ELR (cell line): ENCODE measurements at regions not wholly inside any gene's neighbourhood (a gene's known extent, or its start where the extent isn't known, plus 50 kb on each side); places are given as distances from the start of the nearest gene placed in this dataset.
A peak's percentile ranks its signal among the peaks of the same experiment; 100 is the strongest.

Source experiments
- DNase-seq: peaks from one replicate; pipeline ENCODE4 v3.0.0-alpha.2; 2015; ENCODE audit warnings: low read depth

DNA sequence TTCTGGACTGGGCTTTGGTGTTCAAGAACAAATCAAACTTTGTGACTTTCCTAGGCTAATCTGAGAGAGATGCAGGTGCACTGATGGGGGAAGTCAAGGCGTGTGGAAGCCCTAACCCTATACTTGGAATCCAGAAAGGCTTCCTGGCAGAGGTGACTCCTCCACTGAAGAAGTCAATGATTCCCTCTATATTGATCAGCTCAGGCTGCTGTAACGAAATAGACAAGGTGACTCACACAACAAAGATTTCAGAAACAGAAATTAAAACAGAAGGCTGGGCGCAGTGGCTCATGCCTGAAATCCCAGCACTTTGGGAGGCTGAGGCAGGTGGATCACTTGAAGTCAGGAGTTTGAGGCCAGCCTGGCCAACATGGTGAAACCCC lies 69.6 kb upstream of the GGTA1 start:
- peak; percentile 69 for DNase-seq

DNA sequence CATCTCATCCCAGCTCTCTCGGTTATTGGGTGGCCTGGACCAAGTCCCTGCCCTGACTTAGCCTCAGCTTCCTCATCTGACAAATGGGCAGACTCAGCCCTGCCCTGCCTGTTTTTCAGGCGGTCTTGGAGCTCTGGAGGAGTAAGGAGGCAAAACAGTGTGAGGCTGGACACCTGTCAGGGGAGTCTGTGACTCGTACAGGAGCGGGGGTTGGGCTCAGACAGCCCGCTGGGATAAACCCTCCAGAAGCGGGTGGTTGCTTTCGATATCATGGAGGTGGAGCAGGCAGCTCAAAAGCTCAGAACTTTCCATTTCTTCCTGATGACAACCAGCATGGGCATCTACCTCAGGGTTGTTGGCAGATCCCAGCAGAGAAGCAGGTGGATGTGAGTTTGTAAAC lies 72.9 kb upstream of the GGTA1 start:
- no peak for DNase-seq

DNA sequence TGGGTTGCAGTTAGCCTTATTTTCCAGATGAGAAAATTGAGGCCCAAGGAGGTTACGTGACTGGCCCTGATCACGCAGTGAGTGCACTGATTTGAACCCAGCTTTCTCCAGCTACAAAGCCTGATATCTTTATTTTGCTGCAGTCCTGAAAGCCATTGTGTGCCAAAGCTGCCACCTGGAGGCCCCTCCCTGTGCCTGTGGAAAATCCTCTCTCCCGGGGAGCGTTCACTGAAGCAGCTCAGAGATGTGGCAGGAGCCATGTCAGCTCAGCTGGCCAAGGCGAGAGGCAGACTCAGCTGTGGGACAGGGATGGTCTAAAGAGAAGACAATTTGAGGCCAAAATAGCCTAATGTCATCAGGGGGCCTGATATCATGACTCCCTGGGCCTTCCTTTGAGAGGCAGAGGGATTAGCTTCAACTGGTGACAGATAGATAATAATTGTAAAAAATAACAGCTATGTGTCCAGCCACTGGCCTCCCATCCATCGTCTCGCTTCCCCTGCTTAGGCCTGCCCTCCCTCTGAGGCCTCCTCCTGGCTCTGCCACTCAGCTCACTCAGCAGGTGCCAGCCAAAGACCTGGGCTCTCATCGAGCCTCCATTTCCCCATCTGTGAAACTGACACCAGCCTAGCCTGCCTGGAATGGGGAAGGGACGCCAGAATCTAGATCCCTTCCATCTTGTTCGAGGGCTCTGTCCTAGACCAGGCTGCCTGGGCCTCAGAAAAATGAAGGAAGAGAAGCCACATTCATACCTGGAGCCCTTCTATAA lies 74.3 kb upstream of the GGTA1 start:
- DNase-seq, result no peak

DNA sequence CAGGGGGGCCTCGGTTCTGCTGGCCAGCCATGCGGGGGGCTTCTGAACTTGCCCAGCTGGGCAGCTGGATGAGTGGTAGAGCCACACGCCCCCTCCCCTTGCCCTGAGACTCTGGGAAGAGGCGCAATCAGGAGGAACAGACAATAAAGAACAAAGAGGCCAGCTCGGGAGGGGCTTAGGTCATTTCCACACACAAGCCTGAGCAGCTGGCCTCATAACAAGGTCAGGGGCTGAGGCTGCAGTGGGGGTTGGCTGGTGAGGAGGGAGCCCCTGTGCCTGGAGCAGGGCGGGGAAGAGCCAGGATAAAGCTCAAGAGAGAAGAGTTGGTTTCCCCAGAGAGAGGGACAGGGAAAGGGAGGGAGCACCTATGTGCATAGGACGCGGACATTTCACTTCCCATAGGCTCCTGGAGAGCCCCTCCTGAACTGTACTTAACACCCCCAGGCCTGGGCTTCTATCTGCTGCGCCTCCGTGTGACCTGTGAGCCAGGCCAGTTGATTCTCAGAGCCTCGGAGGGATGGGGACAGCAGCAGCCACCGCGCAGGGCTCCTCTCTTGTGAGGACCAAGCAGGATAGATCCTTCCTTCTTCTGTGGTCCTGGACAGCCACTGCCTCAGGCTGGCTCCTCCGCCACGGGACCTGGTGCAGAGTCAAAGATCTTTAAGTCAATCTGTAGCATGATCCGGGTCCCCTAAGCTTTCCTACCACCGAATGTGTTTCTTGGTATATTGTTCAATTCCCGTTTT lies 75.3 kb upstream of the GGTA1 start:
- DNase-seq, result no peak

DNA sequence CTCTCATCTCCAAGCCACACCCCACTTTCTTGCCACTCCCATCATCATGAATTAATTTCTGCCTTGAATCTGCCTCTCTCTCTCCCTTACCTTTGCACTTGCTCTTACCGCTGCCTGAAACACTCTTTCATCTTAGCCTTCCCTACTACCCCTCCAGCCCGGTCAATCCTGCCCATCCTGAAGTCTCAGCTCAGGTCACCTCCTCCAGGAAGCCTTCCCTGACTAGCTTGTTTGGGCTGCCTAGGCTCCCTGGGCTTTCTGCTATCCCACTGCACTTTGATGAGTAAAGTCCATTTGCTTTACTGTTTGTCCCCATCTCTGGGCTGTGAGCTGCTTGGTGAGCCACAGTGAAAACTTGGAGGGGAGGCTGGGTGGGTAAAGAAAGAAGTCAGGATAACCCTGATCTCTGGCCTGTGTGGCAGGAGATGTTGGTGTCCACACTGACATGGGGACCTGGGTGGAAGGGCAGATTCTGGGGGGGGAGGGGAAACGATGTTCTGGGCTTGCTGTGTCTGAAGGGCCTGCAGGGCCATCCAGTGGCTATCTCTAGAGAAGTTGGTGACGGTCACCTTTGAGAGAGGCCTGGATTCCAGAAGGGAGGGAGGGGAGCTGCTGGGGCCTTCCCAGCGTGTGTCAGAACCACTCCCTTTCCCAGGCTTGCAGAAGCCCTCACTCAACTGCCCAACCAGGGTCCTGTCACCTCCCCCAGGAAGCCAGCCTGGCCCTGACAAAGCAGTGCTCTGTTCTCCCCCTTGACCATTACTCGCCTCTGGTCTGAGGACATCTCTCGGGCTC lies 75.0 kb upstream of the DAB2IP start:
- DNase-seq, result no peak

DNA sequence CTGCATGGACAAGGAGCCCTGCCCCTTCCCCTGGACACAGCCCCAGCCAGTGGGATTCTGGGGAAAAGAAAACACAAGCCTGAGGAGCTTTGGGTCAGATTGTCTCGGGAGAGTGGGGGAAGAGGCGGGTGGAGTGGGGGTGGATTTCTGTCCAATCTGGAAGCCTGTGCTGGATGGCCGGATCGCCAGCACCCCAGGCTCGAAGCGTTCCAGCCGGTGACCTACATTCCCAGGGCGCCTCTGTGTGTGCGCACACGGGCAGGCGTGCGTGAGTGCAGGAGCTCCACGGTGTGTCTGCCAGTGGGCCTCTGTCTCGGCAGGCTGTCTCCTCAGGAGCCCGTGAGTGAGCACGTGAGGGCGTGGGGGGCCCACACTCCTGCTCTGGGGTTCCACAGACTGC lies 74.3 kb upstream of the DAB2IP start:
- no peak for DNase-seq

DNA sequence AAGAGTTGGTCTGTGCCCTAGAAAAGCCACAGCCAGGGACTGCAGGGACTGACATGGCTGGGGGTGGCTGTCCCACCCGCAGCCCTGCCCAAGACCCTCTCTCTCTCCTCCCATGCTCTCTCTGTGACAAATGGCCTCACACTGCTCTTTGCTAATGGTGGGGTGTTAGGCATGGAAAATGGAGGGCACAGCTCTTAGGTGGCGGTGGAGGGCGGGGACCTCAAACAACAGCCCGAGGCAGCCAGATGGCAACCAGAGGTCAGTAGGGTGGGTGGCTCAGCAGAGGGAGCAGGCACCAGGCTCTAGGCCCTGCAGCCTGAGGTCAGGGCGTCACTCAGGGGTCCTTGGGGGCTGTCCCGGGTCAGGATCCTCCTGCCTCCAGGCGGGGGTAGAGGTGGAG lies 73.9 kb upstream of the DAB2IP start:
- no peak for DNase-seq

DNA sequence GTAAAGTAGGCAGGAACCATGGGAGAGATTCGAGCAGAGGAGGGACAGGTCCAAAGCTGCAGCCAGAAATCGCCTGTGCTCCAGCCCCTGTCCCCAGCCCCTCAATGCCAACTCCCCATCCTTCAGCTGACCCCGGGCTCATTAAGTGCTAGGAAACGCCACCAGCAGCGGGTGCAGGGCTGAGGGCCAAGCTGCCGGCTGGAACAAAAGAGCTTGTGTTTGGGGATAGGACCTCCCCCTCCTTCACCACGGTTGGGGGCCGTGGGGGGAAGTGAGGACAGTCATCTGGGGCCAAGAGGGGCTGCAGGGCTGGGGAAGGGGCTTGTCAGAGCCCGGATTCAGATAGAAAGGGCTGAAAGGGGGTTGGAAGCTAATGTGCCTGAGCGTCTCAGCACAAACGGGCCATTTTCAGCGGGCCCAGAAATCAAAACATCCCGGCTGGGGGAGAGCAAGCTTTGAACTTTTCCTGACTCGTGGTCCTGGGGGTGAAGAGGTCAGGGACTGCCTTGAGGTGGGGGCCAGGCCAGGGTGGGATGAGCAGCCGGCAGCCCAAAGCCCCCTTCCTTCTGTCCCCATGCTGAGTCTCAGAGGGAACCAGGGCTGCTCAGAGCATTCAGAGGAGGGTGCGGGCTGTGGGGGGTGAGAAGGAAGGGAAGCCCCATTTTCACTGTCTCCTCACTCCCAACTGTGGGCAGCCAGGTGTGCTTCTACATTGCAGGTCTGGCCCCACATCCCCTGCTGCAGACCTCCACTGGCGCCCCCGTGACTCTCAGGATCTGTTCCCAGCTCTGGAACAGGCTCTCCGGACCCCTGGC lies 69.4 kb upstream of the DAB2IP start:
- DNase-seq, result no peak

DNA sequence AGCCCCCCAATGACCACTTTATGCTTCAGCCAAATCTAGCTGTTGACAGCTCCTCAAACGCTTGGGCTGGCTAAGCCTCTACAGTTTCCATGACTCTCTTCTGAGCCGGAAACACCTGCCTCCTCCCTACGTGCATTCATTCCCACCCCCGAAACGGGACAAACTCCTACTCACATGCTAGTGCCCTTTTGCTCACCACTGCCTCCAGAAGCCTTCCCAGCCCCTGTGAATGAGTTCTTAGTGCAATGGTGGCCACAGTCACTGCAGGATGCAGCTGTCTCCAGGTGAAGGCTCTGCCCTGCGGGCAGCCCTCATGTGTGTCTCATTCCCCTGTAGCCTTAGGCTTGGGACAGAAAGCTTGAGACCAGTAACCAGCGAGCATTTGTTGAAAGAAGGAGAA lies 68.8 kb upstream of the DAB2IP start:
- DNase-seq, result no peak

DNA sequence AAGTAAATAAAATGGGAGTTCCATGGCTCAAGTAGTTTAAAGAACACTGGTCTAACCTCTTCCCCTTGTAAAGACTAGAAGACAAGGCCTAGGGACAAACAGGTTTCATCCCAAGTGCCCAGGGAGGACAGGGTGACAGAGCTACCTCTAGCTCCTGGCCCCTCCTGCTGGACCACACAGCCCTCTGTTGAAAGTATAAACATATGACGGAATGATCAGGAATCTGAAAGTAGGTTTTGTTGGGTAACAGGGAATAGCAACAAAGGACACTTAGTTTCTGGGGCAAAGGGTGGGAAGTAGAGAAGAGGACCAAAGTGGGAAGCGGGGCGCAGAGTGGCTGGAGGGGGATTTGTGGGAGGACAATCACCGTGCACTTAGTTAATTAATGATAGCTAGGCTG lies 67.0 kb upstream of the DAB2IP start:
- no peak for DNase-seq

DNA sequence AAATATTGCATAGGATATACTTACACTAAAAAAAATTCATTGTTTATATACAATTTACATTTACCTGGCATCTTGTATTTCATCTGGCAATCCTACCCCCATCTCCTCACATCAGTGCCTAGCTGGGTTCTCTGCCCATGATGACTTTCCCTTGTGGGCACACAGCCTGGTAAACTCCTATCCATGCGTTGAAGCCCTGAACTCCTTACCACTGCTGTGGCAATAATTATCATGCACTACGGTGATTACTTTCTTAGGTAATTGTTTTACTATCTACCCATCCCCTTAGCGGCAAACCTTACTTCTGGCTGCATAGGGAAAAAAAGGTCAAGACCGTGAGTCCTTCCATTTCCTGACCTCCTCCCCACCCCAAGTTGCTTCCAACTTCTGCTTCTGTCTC lies 63.6 kb upstream of the DAB2IP start:
- no peak for DNase-seq

DNA sequence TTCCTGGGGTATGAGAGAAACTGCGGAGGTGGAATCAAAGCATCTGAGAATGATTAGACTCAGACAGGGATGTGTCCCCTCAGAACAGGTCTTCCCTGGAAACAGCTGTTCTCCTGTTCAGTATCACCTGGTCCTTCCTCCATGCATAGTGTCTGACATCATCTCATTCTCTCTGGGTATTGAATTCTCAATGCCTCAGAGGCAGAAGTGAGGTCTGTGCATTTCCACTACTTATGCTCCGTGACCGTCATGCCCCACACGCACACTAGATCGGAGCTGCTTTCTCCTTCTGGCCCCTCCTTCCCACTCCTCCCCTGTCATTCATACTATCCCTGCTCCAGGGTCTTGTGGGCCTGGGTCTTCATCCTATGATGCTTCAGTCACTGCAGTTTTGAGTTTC lies 61.4 kb upstream of the DAB2IP start:
- no peak for DNase-seq

DNA sequence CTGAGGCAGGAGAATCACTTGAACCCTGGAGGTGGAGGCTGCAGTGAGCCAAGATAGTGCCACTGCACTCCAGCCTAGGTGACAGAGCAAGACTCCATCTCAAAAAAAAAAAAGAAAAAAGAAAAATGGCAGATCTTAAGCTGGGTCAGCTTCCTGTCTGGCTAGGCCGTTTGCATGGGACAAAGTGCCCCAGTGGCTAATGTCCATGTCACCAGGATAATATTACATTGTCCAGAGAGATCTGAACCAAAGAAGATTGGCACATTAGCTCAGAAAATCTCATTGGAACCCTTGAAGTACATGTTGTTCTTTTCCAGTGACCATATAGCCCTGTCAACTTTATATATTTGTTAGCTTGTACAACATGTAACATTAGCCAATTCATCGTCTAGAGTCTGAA lies 59.2 kb upstream of the DAB2IP start:
- no peak for DNase-seq

DNA sequence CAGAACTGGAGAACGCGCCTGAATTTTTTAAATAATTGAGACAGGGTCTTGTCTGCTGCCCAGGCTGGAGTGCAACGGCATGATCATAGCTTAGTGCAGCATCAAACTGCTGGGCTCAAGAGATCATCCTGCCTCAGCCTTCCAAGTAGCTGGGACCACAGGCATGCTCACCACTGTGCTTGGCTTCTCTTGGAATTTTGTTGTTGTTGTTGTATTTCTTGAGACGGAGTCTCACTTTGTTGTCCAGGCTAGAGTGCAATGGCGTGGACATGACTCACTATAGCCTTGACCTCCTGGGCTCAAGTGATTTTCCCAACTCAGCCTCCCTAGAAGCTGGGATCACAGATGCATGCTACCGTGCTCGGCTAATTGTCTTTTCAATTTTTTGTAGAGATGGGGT lies 58.4 kb upstream of the DAB2IP start:
- no peak for DNase-seq

DNA sequence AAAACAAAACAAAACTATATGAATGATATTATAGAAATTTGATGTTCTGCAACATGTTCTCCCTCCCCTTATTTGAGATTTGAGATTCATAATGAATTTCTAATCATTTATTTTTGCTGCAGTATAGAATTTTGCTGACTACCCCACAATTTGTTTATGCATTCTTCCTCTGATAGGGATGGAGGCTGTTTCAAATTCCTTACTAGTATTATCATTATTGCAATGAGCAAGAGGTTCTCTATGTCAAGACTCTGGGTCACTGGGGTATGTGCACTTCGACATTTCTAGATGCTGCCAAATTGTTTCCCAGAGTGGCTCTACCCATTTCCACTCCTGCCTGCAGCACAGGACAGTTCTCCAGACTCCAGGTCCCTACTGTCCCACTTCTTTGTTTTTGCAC lies 54.9 kb upstream of the DAB2IP start:
- DNase-seq, result peak; percentile 69

DNA sequence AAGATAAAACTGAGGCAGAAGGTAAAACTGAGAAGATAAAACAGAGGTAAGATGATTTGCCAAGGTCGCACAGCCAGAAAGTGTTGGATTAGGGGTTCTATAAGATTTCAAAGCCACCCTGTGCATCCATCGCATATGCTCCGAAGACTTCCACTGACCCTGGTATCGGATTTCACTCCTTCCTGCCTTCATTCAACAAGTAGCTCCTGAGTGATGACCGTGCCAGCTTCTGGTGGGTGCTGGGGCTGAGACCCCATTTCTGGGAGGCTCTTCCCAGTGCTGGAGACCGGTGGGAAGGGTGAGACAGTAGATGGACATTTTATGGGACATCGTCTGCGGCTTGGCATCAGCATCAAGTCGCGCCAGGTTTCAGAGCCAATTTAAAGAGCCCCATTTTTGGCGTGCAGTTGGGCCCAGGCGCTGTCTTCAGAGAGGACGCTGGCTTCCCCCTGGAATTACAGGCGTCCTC lies 53.7 kb upstream of the DAB2IP start:
- DNase-seq, result no peak

DNA sequence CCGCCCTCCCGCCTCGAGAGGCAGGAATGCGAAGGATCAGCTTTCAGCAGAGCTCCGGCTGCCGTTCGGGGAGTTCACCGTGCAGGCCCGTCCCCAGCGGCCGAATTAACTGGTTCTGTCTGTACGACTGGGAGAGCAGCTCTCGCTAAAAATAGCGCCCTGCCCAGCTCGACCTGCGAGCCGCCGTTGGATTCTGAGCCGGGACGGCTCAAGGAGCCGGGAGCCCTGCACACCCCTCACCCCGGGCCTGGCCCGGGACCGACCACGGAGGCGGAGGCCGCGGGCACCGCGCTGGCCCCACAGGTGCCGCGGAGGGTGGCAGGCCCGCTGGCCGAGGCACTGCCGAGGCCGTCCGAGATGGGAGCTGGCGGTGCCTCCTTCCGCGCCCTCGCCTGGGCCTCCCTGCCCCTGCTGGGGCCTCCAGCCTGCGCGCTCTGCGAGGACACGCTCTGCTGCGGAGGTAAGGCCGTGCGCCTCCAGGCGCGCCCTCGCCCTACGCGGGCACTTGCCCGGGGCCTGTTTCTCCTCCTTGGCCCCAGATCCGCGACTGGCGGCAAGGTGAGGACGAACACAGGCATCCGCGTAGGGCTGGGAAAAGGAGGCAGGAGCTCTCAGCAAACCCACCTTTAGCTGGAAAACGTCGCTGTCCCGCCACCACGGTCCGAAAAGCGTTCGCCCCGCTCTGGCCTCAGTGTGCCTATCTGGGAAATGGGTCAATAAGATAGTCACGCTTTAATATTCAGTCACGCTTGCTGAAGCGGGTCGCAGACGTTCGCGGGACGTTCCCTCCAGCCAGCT lies 53.1 kb upstream of the DAB2IP start:
- DNase-seq, result peak; percentile 78

DNA sequence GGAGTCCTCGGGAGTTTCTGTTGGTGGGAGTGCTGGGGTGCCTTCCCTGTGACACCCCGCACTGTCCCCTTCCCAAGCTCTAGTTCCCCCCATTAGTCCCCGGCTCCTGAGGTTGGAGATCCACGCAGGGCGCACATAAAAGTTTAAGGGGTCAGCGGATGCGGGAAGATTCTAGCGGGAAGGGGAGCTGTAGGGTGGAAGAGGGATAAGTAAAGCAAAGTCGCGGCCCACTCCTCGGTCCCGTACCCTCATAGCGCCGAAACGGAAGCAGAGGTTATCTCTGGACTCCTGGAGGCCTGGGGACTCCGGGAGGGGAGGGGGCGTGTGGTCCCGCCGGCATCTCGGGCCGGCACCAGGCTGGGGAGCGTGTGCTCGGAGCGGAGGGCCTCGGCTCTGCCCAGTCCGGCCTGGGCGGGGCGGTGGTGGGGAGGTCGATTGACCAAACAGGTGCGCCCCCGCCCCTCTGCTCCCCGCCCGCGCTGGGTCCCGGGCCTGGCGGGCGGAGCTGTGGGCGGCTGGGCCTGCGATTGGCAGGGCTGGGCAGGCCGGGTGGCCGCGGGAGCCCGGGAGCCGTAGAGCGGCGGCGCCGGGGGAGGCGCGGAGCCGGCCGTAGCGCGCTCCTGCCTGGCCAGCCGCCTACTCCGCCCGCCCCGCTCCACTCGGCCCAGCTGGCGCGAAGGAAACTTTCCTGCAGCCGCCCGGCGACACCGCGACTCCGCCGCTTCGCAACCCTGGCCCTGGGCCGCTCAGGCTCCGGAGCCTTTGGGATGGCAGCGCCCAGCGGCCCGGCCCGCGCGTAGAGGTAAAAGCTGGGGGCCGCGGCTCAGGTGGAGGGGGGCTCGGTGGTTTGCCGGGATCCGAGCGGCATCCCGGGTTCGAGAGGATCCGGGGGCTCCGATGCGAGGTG lies 52.2 kb upstream of the DAB2IP start:
- DNase-seq, result peak; percentile 41

DNA sequence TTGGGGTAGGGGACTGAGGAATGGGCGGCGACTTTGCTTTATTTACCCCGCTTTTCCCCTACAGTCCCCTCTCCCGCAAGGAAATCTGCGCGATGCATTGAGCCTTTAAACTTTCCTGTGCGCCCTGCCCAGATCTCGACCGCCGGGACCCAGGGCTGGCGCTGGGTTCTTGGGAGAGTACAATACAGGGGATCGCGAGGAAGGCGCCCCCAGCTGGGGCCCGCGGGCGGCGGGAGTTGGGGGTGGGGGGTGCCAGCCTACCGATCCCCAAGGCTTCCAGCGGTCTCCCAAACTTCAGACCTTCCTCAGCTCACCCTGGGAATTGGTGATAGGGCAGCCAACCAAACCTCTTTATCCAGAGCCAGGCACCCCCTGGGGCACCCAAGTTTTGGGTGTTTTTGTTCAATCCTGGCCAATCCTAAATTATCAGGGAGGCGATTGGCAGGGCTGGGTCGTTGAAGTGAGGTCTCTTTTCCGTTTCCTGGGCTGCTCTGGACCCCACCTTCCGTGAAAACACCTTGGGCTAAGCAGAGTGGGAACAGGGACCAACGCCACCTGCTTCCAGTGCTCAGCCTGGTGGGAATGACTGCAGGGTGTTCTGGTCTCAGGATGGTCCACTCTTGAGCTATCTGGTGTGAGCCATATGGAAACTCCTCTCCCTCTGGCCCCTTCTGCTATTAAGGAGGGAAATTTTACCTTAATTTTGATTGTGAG lies 51.4 kb upstream of the DAB2IP start:
- no peak for DNase-seq
